ENCODE measurements at regions not wholly inside any gene's neighbourhood (a gene's known extent, or its start where the extent isn't known, plus 50 kb on each side); places are given as distances from the start of the nearest gene placed in this dataset.
A peak's percentile ranks its signal among the peaks of the same experiment; 100 is the strongest.

- peak; percentile 46 for DNase-seq (ENCODE audit: low read depth)
Observed at GRCh38 chr4:175947117-175947722, 118.4 kb upstream of the WDR17 start.

GRCh38 chr4:175951794-175952193 is 113.8 kb upstream of the WDR17 start:
- peak; percentile 12 for DNase-seq (ENCODE audit: low read depth)

GRCh38 chr4:175953116-175953515 is 112.5 kb upstream of the WDR17 start:
- DNase-seq (ENCODE audit: low read depth) = no peak

- no peak for DNase-seq (ENCODE audit: low read depth)
Observed at GRCh38 chr4:175953960-175954521, 111.6 kb upstream of the WDR17 start.

- no peak for DNase-seq (ENCODE audit: low read depth)
Observed at GRCh38 chr4:175954685-175955084, 111.0 kb upstream of the WDR17 start.

- DNase-seq (ENCODE audit: low read depth) = no peak
Observed at GRCh38 chr4:175961604-175962003, 104.0 kb upstream of the WDR17 start.

GRCh38 chr4:175970072-175970471 is 95.6 kb upstream of the WDR17 start:
- no peak for DNase-seq (ENCODE audit: low read depth)

GRCh38 chr4:175970724-175971123 is 94.9 kb upstream of the WDR17 start:
- DNase-seq (ENCODE audit: low read depth) = no peak

- no peak for DNase-seq (ENCODE audit: low read depth)
Observed at GRCh38 chr4:175971388-175972179, 94.1 kb upstream of the WDR17 start.

GRCh38 chr4:175973027-175973923 is 92.4 kb upstream of the WDR17 start:
- DNase-seq (ENCODE audit: low read depth) = no peak

- no peak for DNase-seq (ENCODE audit: low read depth)
Observed at GRCh38 chr4:175983636-175984035, 82.0 kb upstream of the WDR17 start.

- DNase-seq (ENCODE audit: low read depth) = no peak
Observed at GRCh38 chr4:175986668-175987067, 79.0 kb upstream of the WDR17 start.

GRCh38 chr4:175988511-175988910 is 77.1 kb upstream of the WDR17 start:
- no peak for DNase-seq (ENCODE audit: low read depth)

- no peak for DNase-seq (ENCODE audit: low read depth)
Observed at GRCh38 chr4:175996206-175996605, 69.4 kb upstream of the WDR17 start.

GRCh38 chr4:175997291-175997690 is 68.3 kb upstream of the WDR17 start:
- no peak for DNase-seq (ENCODE audit: low read depth)

GRCh38 chr4:175998782-175999181 is 66.9 kb upstream of the WDR17 start:
- DNase-seq (ENCODE audit: low read depth) = peak; percentile 6

GRCh38 chr4:175999944-176000343 is 65.7 kb upstream of the WDR17 start:
- DNase-seq (ENCODE audit: low read depth) = no peak

- peak; percentile 21 for DNase-seq (ENCODE audit: low read depth)
Observed at GRCh38 chr4:176001151-176002006, 64.3 kb upstream of the WDR17 start.

GRCh38 chr4:176002007-176002613 is 63.5 kb upstream of the WDR17 start:
- peak; percentile 2 for DNase-seq (ENCODE audit: low read depth)

- DNase-seq (ENCODE audit: low read depth) = no peak
Observed at GRCh38 chr4:176005766-176006165, 59.9 kb upstream of the WDR17 start.

- no peak for DNase-seq (ENCODE audit: low read depth)
Observed at GRCh38 chr4:176009254-176009653, 56.4 kb upstream of the WDR17 start.
